Neural progenitor cell (in vitro differentiated cells): ENCODE measurements at regions not wholly inside any gene's neighbourhood (a gene's known extent, or its start where the extent isn't known, plus 50 kb on each side); places are given as distances from the start of the nearest gene placed in this dataset.

Experiments
- DNase-seq: peaks from one replicate; pipeline ENCODE4 v3.0.0-alpha.2; 2016; ENCODE audit warnings: low spot score
- H2AFZ ChIP-seq: fragments of 200-600 bp; sonication (generic); replicated peaks from 2 replicates; pipeline ENCODE4 v1.6.1; 2016; ENCODE audit warnings: antibody characterized with exemption
- H3F3A ChIP-seq: fragments of 200-600 bp; sonication (generic); 2 replicates; pipeline ENCODE4 v1.6.1; 2016; ENCODE audit warnings: antibody characterized with exemption, low read depth
- H3K27ac ChIP-seq: fragments of 200-600 bp; sonication (generic); 2 replicates; pipeline ENCODE4 v1.5.1; 2016; ENCODE audit warnings: mild to moderate bottlenecking
- H3K27me3 ChIP-seq: fragments of 200-600 bp; sonication (generic); 2 replicates; pipeline ENCODE4 v1.6.1; 2016; ENCODE audit warnings: mild to moderate bottlenecking, moderate library complexity
- H3K36me3 ChIP-seq: fragments of 200-600 bp; sonication (generic); 2 replicates; pipeline ENCODE4 v1.5.1; 2016
- H3K4me1 ChIP-seq: fragments of 200-600 bp; sonication (generic); 2 replicates; pipeline ENCODE4 v1.6.1; 2016; ENCODE audit warnings: mixed run types
- H3K4me2 ChIP-seq: fragments of 200-600 bp; sonication (generic); 2 replicates; pipeline ENCODE4 v1.6.1; 2016
- H3K4me3 ChIP-seq: fragments of 200-600 bp; sonication (generic); 2 replicates; pipeline ENCODE4 v1.5.1; 2016
- H3K79me2 ChIP-seq: fragments of 200-600 bp; sonication (generic); 2 replicates; pipeline ENCODE4 v1.6.1; 2016; ENCODE audit warnings: low read depth
- H3K9ac ChIP-seq: fragments of 200-600 bp; sonication (generic); 2 replicates; pipeline ENCODE4 v1.6.1; 2016
- H3K9me3 ChIP-seq: fragments of 200-600 bp; sonication (generic); 2 replicates; pipeline ENCODE4 v1.5.1; 2016; ENCODE audit warnings: low read depth
- H4K20me1 ChIP-seq: fragments of 200-600 bp; sonication (generic); 2 replicates; pipeline ENCODE4 v1.6.1; 2016; ENCODE audit warnings: low read depth
- H3K27ac Mint-ChIP-seq: 3 replicates; pipeline ENCODE4 v1.8.0; 2021; ENCODE audit warnings: mixed read lengths
- H3K27me3 Mint-ChIP-seq: 2 replicates; pipeline ENCODE4 v1.8.0; 2022; ENCODE audit warnings: low read depth, mild to moderate bottlenecking, inconsistent platforms, moderate library complexity, mixed read lengths; ENCODE audit not compliant: insufficient read depth
- H3K36me3 Mint-ChIP-seq: 3 replicates; pipeline ENCODE4 v1.8.0; 2021; ENCODE audit warnings: mixed read lengths
- H3K4me1 Mint-ChIP-seq: 3 replicates; pipeline ENCODE4 v1.8.0; 2021; ENCODE audit warnings: mixed read lengths
- H3K4me3 Mint-ChIP-seq: 3 replicates; pipeline ENCODE4 v1.8.0; 2021; ENCODE audit warnings: mild to moderate bottlenecking, moderate library complexity, mixed read lengths
- H3K9me3 Mint-ChIP-seq: 3 replicates; pipeline ENCODE4 v1.8.0; 2020; ENCODE audit warnings: mixed read lengths
- CTCF ChIP-seq: fragments of 200-600 bp; sonication (generic); IDR thresholded peaks from 2 replicates; pipeline ENCODE4 v1.5.1; 2017; ENCODE audit warnings: antibody characterized with exemption, mild to moderate bottlenecking
- EZH2 ChIP-seq: fragments of 200-600 bp; sonication (generic); IDR thresholded peaks from 2 replicates; pipeline ENCODE4 v1.6.1; 2017; ENCODE audit warnings: antibody characterized with exemption, mild to moderate bottlenecking, moderate library complexity
- EZH2phosphoT487 ChIP-seq: fragments of 200-600 bp; sonication (generic); IDR thresholded peaks from 2 replicates; pipeline ENCODE4 v1.6.1; 2017; ENCODE audit warnings: antibody characterized with exemption

- Mint-ChIP-seq H3K36me3 (no peaks in the 10 kb centered on the region), H3K27ac (no peak overlapping the region), H3K9me3 (peaks cover 6% of the 10 kb centered on the region), H3K27me3 (no peaks in the 10 kb centered on the region), H3K4me1 (no peaks in the 10 kb centered on the region), H3K4me3 (no peak overlapping the region)
- no peaks in the 10 kb centered on the region for H3K4me1 ChIP-seq
- no peak for TF ChIP-seq CTCF
- no peak for TF ChIP-seq EZH2phosphoT487
- TF ChIP-seq EZH2 = no peak
- H3K9ac ChIP-seq = no peak overlapping the region
- H3K9me3 ChIP-seq = no peaks in the 10 kb centered on the region
- H3K36me3 ChIP-seq = no peaks in the 10 kb centered on the region
- H2AFZ ChIP-seq = no peak overlapping the region
- H3K4me2 ChIP-seq = no peak overlapping the region
- no peaks in the 10 kb centered on the region for H3K79me2 ChIP-seq
- no peak overlapping the region for H3K27ac ChIP-seq
- H3K4me3 ChIP-seq = no peak overlapping the region
- no peaks in the 10 kb centered on the region for H3K27me3 ChIP-seq
- H3F3A ChIP-seq = no peaks in the 10 kb centered on the region
- no peaks in the 10 kb centered on the region for H4K20me1 ChIP-seq
- DNase-seq = no peak
Observed at GRCh38 chr21:20511216-20511880, 486.9 kb upstream of the NCAM2 start.

- no peaks in the 10 kb centered on the region for H3K36me3 ChIP-seq
- no peak overlapping the region for H3K4me3 ChIP-seq
- H3K9me3 Mint-ChIP-seq = peaks cover 4% of the 10 kb centered on the region
- H2AFZ ChIP-seq = no peak overlapping the region
- TF ChIP-seq EZH2 = no peak
- no peak for TF ChIP-seq CTCF
- no peak for TF ChIP-seq EZH2phosphoT487
- H3F3A ChIP-seq = no peaks in the 10 kb centered on the region
- H3K27me3 Mint-ChIP-seq = no peaks in the 10 kb centered on the region
- H3K27ac ChIP-seq = no peak overlapping the region
- no peak for DNase-seq
- no peaks in the 10 kb centered on the region for H3K9me3 ChIP-seq
- H3K9ac ChIP-seq = no peak overlapping the region
- H3K4me1 Mint-ChIP-seq = no peaks in the 10 kb centered on the region
- no peaks in the 10 kb centered on the region for H3K27me3 ChIP-seq
- no peaks in the 10 kb centered on the region for H3K4me1 ChIP-seq
- no peaks in the 10 kb centered on the region for H3K36me3 Mint-ChIP-seq
- H3K79me2 ChIP-seq = no peaks in the 10 kb centered on the region
- H3K4me2 ChIP-seq = no peak overlapping the region
- no peak overlapping the region for H3K27ac Mint-ChIP-seq
- no peaks in the 10 kb centered on the region for H4K20me1 ChIP-seq
- no peak overlapping the region for H3K4me3 Mint-ChIP-seq
Observed at GRCh38 chr21:20515446-20515845, 482.8 kb upstream of the NCAM2 start.

GRCh38 chr21:20519076-20519475 is 479.1 kb upstream of the NCAM2 start:
- DNase-seq = no peak
- Histone ChIP-seq H2AFZ (no peak overlapping the region), H3K4me1 (no peaks in the 10 kb centered on the region), H3K27me3 (no peaks in the 10 kb centered on the region), H3K9ac (no peak overlapping the region), H3K36me3 (no peaks in the 10 kb centered on the region), H4K20me1 (no peaks in the 10 kb centered on the region), H3K27ac (no peak overlapping the region), H3K4me3 (no peak overlapping the region), H3K4me2 (no peak overlapping the region), H3F3A (no peaks in the 10 kb centered on the region), H3K9me3 (no peaks in the 10 kb centered on the region), H3K79me2 (no peaks in the 10 kb centered on the region)
- no peaks in the 10 kb centered on the region for H3K9me3 Mint-ChIP-seq
- no peak overlapping the region for H3K27ac Mint-ChIP-seq
- H3K27me3 Mint-ChIP-seq = no peaks in the 10 kb centered on the region
- TF ChIP-seq EZH2 = no peak
- no peaks in the 10 kb centered on the region for H3K36me3 Mint-ChIP-seq
- no peaks in the 10 kb centered on the region for H3K4me1 Mint-ChIP-seq
- H3K4me3 Mint-ChIP-seq = no peak overlapping the region

GRCh38 chr21:20522611-20523010 is 475.6 kb upstream of the NCAM2 start:
- Mint-ChIP-seq H3K27ac (no peak overlapping the region), H3K36me3 (no peaks in the 10 kb centered on the region), H3K9me3 (no peaks in the 10 kb centered on the region)

More at GRCh38 chr21:20522611-20523010, 475.6 kb upstream of the NCAM2 start:
- DNase-seq = no peak
- peaks cover 2% of the 10 kb centered on the region for H3K27me3 Mint-ChIP-seq
- H3K4me3 Mint-ChIP-seq = no peak overlapping the region
- Histone ChIP-seq H3K9ac (no peak overlapping the region), H3K4me2 (no peak overlapping the region), H3K36me3 (no peaks in the 10 kb centered on the region), H2AFZ (no peak overlapping the region), H3K27ac (no peak overlapping the region), H3K9me3 (no peaks in the 10 kb centered on the region), H4K20me1 (no peaks in the 10 kb centered on the region), H3K79me2 (no peaks in the 10 kb centered on the region), H3K27me3 (no peaks in the 10 kb centered on the region), H3F3A (no peaks in the 10 kb centered on the region), H3K4me3 (no peak overlapping the region), H3K4me1 (no peaks in the 10 kb centered on the region)
- TF ChIP-seq EZH2phosphoT487 = no peak
- TF ChIP-seq EZH2 = no peak
- no peak for TF ChIP-seq CTCF
- H3K4me1 Mint-ChIP-seq = no peaks in the 10 kb centered on the region
